ENCODE measurements at regions not wholly inside any gene's neighbourhood (a gene's known extent, or its start where the extent isn't known, plus 50 kb on each side); places are given as distances from the start of the nearest gene placed in this dataset.
"Not testable (repeated sequence)": the region's sequence is repeated elsewhere in the genome, so short reads cannot be mapped to it uniquely, and the experiment has no call there.

DNA sequence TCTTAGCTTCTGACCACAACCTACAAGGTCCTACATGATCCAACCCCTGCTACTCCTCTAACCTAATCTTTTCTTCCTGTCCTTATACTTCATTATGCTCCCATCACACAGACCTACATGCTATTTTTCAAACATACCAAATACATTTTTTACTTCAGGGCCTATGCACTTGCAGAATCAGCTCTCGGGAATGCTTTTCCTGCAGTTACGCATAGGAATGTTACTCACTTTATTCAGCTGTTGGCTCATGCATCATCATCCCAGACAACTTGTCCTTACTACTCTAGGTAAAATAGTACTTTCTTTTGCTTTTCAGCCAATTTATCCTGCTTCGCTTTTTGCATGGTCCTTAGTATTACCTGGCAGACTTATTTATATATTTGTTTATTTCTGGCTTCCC is 105.6 kb downstream of the OXSM start:
- no peak for DNase-seq (ENCODE audit: low spot score)

DNA sequence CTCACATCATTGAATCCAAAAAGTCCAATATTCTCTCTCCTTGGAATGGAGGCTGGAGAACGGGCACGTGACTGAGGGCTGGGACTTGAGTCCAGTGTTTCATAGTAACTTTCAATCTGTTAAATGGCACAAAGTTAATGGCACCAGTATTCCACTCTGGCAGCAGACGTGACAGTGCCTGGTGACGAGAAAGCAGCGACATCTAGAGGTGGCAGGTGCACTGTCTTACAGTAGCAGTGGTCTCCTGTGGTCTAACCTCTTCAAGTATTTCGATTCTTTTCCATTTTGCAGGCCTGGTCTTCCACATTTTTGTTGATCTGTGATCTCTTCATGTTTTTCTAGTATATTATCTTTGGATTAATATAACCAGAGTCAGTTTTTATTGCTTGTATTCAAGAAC is 107.1 kb downstream of the OXSM start:
- peak; percentile 49 for DNase-seq (ENCODE audit: low spot score)

DNA sequence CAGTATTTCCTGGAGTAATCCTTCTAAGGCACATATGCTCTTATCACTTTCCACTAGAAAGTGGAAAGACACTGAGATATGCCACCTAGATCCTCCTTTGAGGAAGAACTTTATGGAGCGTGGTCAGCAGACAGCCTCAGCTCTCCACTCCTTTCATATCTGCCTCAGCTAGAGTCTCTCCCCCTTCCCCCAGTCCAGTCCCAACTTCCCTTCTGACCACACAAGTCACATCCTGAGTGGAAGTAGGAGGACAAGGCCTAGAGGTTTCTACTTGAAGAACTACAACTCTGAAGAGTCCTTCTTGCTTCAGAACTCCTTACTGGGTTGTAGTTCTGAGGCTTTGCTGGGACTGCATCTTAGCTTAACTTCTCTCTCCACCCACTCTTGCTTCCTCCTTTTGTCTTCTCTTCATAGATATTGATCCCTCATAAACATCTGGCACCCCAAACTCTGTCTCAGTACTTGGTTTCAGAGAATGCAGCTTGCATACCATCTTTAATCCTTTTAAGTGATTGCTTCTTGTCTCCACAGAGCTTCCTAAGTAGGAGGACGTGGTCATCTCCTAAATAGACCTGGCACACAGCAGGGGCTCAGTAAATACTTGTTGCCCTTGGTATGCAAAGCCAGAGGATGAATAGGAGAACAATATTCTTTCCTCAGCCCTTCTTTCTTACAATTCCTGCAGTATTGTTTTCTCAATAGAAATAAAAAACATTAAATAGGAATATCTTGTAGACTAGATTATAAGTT is 109.6 kb downstream of the OXSM start:
- DNase-seq (ENCODE audit: low spot score) = no peak

DNA sequence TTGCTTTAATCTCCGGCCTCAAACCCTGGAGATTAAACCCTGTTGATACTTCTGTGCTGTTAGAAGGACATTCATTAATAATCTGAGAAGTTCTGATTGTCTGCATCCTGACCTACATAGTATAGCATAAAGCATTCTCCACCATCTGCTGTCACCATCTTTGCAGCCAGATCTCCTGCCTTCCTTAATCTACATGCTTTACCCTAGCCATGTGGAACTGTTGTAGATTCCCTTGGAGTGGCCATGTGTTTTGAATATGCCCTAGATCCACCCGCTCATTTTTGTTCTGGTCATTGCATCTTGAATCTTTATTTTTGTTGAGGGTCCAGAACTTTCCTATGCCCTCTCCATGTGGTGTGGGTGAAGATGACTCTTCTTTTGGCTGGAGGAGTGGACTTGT is 110.3 kb downstream of the OXSM start:
- no peak for DNase-seq (ENCODE audit: low spot score)

DNA sequence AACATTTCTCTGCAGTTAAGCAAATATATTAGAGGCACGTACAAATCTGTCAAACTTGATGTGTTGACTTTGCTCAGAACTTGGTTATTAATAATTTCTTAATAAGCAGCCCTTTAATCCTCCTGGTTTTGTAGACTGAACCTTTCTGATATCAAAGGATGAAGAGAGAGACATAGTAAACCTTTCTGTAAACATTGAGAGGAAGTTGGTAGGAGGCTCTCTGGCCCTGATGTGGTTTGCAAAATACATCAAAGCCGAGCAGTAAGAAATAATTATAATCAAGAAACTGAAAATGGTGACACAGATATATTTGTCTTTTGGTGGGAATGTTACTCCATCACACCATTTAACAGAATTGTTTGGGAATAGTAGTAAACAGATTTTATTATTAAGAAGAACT is 111.9 kb downstream of the OXSM start:
- DNase-seq (ENCODE audit: low spot score) = no peak

DNA sequence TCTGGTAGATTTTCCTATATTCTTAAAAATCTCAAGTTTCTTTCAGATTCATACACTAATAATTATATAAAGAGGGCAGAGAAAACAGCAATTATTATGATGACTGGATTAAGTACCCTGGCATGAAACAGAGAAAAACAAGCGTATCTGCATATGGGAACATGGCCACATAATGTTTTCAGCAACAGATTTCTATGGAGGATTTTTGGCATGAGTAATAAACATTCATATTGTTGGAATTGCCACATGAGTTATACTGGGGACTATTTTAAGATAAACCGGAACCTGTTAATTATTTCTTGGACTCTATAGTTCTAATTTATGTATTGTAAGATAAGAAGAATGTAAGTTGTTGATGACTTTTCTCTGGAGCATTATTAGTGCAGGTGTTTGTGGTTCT is 112.7 kb downstream of the OXSM start:
- DNase-seq (ENCODE audit: low spot score) = no peak

DNA sequence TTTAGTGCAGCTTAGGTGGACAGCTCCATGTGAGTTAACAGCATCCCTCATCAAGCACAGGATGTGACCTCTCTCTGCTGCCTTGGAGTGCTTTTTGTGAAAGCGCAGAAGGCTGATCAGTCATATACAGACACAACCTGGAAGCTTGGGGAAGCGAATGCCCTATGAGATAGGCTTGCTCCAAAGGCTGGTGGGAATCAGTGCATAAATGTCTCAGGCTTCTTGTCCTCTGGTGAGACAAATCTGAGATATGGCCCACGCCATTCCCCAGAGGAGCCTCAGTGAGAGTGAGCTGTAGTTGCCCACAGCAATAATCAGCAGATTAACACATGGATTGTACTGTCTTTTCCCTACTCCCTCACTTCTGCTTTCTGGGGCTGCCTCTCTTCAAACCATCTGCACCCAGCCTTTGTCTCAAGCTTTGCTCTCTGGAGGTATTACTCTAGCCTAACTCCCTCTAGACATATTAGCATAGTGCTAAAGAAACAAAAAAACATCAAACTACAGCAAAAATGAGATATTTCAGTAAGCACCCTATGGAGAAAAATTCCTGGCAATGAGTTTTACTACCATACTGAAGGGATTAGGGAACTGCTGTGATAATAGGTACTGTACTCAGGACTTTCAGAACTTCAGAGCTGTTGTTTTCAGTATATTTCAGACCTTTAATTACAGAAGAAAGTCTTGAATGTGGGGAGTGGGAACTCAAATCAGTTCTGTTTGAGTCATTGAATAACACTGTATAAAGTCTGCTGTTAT is 113.7 kb downstream of the OXSM start:
- DNase-seq (ENCODE audit: low spot score) = no peak

DNA sequence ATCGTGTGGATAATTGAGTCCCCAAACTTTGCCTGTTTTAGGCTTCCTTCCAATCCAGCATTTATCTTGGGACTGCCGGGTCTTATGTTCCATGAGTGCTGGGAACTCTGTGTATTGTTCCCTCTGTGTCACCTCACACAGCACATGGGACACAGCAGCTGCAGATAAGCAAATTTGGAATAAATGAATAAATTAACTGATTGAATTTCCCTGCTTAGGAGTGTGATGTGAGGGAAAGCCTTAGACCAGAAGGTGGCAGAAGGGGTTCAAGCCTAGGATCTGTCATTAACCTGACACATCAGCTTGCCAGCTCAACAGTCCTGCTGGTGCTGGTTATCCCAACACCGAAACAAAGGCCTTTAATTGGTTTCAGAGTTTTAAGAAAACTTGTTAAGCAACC is 114.3 kb downstream of the OXSM start:
- DNase-seq (ENCODE audit: low spot score) = no peak

DNA sequence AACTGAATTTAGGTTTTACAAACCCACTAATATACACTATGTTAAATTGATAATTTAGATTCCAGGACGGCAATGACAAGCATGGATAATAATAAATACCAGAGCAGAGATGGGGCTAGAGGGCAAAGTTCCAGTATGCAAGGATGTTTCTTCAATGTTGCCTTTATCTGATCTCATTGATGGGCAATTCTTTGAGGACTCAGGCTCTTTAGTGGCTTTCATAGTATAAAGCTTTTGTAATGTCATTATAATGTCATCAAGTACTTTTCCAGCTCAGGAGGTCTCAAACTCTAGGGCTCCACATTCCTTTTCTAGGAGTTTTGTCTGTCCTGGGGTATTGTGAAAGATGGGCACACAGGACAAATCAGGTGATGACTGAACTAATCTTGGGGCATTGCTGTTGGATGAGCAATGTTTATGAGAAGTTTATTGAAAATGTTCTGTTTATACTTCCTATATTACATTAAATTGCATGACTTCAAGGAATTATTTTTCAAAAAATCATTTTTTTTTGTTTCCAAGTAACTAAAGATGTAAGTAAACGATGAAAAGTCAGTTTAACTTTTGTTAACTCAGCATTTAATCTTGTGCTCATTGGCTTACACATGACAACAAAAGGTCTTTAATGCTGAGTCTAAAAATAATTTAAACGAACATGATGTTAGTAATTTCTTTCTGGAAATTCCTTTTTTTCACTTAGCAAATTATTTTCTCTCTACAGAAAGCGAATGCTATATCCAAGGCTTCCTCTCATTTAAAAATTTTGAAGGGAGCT is 116.4 kb downstream of the OXSM start:
- DNase-seq (ENCODE audit: low spot score) = no peak

DNA sequence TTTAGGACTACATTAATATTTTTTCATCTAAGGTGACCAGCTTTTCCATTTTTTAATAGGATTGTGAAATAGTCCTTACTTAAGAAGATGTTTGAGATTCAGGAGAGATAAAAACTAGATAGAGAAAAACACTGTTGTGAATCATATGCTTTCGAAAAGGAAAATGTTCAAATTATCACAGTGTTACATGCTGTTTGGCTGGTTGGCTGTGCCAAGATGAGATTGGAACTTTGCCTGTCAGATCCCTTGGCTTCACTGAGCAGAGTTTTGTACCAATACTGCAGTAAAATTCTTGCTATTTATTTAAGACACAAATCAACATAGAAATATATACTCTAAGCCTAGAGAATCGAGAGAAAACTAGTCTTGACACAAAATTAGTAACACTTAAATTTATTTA is 117.2 kb downstream of the OXSM start:
- DNase-seq (ENCODE audit: low spot score) = no peak

DNA sequence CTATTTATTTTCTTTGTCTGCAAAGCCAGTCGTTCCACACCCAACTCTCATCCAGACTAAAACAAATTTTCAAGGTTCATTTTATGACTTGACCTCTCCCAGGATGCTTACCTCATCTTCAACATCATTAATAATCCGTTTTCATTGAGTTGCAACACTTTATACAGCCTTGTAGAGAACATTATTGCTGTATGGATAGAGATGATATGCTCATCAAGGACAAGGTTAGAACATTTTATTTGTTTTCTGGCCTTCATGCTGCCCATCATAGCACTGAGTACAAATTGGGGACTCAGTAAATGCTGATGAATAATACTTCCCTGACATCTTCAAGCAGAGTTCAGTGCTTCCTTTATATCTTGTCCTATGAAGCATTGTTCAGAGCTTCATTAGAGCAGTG is 120.2 kb downstream of the OXSM start:
- DNase-seq (ENCODE audit: low spot score) = no peak

DNA sequence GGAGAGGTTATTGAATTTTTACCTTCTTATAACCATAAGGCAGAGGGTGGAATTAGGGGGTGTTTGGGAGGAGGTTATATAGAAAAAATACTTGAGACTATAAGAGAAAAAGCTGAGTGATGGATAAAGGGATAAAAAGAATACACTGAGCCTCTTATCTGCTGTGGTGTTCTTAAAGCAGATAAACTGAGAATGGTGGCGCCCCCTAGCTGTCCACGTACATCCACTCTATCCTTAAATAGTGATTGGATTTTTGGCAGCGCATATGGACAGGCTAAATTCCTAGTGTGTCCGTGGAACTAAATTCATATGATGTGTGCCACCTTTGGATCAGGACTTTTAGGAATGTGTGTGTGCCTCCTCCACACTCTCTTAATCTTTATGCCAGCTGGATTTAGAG is 121.1 kb downstream of the OXSM start:
- DNase-seq (ENCODE audit: low spot score) = peak; percentile 52

DNA sequence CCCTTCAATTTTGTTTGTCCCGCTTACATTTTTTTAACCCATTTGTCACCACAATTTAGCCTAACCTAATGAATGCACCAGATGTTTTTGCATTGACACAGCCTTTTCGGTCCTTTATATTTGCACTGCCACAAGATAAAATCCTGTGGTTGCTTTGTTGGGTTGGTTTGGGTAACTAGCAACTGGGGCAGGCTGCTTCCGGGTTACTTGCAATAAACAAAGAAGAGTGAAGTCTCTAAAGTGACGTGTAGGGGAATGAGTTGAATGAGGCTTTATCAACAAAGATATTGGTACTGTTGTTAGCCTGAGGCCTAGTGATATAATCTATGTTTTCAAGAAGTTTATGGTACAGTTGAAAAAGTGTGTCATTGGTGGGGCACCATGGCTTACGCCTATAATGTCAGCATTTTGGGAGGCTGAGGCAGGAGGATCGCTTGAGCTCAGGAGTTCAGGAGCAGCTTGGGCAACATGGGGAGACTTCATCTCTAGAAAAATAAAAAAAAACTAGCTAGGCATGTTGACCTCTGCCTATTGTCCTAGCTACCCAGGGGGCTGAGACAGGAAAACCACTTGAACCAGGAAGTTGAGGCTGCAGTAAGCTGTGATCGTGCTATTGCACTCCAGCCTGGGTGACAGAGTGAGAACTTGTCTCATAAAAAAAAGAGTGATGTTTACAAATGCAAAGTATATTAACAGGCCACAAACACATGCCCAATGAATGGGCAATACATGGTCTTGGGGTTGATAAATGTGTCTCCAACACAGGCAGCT is 121.8 kb downstream of the OXSM start:
- DNase-seq (ENCODE audit: low spot score) = no peak

DNA sequence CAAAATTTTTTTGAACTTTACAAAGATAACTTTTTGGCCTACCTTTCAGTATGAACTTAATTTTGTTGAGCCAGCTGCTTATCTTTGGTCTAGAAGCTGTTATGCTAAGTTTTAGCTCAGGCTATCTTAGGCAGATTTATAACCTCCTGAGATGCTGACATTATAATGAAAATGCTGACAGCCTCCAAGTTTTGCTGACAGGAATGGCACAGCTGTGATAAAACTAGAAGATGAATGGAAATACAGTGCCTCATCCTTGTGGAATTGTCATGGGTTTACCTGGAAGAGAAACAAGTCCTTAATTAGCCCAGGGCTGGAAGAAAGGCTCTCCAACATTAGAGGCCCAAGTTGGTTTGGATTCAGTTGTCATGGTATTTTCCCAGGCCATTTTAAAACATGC is 123.3 kb downstream of the OXSM start:
- DNase-seq (ENCODE audit: low spot score) = no peak

DNA sequence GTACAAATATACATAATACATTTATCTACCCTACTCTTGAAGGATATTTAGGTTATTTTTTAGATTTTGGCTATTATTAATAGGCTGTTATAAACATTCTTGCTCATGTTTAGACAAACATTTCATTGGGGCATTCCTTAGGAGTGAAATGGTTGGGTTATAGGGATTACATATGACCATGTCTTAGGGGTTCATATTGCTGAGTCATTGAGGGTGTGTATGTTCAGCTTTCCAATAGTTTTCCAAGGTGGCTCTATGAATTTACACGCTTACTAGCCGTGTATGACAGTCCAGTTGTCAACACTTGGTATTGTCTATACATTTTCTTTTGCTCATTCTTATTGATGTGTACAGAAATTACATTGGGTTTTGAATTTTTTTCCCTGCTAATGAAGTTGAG is 125.8 kb downstream of the OXSM start:
- DNase-seq (ENCODE audit: low spot score) = no peak

DNA sequence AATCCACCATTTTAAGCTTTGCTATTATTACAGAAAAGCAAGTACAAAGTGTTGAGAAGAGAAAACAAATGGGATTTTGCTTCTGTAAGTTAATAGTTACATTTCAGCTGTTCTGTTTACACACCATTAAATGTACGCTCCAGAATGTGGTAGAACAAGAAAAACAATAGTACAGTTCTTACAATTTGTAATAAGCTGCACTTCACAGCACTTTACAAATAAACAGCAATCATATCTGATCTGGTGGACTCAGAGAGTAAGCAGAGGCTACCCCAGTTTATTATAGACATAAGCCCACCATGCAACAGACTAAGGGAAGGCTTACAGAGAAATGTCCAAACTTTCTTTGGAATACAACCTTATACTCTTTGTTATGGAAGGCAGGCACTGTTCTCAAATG is 126.4 kb downstream of the OXSM start:
- DNase-seq (ENCODE audit: low spot score) = no peak

DNA sequence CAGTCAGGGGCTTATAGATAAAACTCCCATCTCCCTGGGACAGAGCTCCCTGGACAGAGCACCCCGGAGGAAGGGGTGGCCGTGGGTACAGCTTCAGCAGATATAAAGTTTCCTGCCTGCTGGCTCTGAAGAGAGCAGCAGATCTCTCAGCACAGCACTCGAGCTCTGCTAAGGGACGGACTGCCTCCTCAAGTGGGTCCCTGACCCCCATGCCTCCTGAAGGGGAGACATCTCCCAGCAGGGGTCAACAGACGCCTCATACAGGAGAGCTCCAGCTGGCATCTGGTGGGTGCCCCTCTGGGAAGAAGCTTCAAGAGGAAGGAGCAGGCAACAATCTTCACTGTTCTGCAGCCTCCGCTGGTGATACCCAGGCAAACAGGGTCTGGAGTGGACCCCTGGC is 142.1 kb downstream of the OXSM start:
- DNase-seq (ENCODE audit: low spot score) = not testable (repeated sequence)

DNA sequence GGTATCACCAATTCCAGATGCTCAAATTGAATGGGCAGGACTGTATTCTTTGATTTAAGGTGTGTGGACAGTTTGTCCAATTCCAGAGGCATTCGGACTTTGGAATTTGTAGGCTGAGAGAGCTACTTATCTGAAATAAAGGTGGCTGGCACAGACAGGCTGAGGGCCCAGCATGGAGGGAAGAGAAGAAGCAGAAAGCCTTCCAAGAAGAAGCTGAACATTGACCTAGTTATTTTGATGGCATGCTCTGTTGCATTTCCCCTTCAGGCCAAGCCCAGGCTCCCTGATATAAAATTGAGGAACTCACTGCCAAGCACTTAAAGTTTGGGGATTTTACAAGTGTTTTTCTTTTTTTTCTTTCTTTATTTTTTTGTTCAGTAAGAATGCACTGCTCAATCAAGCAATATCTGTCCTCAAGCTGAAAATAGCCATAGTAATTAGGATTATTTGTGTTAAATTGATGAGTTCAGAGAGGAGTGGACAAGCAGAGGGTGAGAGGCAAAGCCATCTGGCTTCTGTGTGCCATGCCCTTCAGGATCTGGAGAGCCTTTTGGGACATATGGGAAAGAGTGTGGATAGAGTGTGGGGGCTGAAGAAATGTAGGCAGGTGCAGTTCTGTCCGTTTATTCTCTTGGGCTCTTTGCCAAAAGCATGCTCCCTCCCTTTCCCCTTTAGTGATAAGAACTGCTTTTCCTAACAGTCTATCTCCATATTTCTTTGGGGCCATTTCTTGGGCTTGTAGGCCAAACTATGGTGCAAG is 148.9 kb downstream of the OXSM start:
- DNase-seq (ENCODE audit: low spot score) = no peak

DNA sequence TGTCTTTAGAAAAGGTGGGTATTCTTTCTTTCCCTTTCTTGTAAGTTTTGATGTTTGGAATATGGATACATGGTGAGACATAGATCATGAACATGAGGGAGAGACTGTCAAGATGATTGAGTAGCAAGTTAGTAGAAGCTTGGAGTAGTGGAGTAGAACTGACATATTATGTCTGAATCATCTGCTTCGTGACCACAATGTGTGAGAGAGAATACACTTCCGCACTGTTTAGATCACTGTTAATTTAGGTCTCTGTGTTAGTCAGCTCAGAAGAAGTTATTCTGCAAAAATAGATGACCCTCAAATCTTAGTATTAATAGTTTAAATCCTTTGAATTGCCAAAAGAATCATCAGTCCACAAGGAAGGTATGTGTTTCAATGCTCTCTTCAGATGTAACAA is 151.0 kb downstream of the OXSM start:
- DNase-seq (ENCODE audit: low spot score) = no peak

DNA sequence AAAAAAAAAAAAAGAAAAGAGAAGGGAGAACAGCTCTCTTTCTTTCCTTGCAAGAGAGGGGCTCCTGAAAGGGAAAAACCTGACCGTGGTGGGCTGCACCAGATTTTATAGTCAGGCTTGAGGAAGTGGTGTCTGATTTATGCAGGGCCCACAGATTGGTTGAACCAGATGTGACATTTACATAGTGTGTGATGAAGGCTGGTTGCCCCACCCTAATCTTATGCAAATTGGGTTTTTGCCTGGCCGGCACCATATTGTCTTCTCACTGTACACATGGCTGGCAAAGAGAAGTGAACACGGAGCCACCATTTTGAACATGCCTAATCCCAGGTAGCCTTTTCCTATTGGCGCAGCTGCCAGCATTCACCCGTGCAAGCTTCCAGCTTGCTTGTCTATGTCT is 154.4 kb downstream of the OXSM start:
- DNase-seq (ENCODE audit: low spot score) = no peak

DNA sequence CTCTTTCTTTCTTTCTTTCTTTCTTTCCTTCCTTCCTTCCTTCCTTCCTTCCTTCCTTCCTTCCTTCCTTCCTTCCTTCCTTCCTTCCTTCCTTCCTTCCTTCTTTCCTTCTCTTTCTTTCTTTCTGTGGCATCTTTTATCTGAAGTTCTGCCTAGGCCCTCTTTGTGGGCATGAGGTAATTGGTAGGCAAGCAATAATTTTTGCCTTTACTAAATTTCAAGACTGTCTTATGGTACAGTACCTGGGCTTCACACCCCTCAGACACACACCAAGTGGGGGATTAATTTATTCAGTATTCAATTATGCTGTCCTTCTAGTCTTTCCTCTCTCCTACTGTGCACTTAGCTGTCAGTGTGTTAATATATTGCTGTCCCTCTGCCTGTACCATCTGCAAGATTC is 155.5 kb downstream of the OXSM start:
- no peak for DNase-seq (ENCODE audit: low spot score)

DNA sequence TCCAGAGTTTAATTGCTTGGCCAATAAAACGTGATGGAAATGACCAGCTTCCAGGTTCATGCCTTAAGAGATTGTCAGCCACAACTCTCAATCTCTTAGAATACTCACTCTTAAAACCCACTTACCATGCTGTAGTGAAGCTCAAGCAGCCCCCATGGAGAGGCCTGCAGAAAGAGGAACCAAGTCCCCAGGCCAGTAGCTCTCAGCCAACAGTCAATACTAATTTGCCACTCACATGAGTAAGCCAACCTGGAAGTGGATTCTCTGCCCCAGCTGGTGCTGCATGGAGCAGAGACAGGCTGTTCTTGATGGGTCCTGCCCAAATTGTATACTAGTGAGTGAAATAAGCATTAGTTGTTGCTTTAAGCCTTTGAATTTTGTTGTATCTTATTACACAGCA is 155.9 kb downstream of the OXSM start:
- DNase-seq (ENCODE audit: low spot score) = no peak
